MV-4-11 (cell line): ENCODE measurements at regions not wholly inside any gene's neighbourhood (a gene's known extent, or its start where the extent isn't known, plus 50 kb on each side); places are given as distances from the start of the nearest gene placed in this dataset.

ENCODE experiments used
- DNase-seq: peaks from one replicate; lab custom pipeline; 2025; lab: John Stamatoyannopoulos, UW

DNA sequence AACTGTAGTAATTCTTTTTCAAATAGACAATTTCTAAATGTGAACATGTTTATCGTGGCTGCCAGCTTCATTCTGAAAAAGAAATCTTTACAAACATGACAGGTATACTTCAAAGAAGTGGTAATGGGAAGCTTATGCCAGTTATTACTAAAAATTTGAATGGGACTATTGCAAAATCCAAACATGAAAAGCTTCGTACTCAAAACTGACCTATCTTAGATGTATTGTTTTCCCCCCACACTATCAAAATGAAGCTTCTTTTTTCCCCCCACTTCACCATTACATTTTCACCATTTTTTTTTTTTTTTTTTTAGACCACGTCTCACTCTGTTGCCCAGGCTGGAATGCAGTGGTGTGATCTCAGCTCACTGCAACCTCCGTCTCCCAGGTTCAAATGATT, 50.4 kb upstream of the SERTAD2 start:
- DNase-seq = no peak

DNA sequence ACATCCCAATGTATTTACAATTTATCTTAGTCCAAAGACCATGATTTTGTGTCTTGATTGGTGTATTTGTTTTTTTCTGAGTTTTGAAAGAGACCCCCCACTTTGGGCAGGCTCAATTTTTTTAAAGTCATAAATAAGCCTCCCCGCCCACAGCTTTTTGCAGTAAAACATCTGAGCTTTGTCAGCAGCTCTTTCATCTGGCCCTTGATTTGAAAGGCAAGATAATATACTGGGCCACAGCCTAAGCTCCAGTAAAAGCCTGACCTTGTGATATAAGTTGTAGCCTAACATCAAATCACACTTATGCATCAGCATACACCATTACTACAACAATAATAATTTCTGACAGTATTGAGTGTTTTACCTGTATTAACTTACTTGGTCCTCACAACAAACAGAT, 51.3 kb upstream of the SERTAD2 start:
- DNase-seq = no peak

DNA sequence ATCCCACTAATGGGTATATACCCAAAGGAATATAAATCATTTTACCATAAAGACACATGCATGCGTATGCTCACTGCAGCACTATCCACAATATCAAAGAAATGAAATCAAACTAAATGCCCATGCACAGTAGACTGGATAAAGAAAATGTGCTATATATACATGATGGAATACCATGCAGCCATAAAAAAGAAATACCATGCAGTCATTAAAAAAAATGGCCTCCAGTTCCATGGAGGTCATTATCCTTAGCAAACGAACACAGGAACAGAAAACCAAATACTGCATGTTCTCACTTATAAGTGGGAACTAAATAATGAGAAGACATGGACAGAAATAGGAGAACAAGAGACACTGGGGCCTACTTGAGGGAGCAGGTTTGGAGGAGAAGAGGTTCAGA, 53.6 kb upstream of the SERTAD2 start:
- DNase-seq = no peak

DNA sequence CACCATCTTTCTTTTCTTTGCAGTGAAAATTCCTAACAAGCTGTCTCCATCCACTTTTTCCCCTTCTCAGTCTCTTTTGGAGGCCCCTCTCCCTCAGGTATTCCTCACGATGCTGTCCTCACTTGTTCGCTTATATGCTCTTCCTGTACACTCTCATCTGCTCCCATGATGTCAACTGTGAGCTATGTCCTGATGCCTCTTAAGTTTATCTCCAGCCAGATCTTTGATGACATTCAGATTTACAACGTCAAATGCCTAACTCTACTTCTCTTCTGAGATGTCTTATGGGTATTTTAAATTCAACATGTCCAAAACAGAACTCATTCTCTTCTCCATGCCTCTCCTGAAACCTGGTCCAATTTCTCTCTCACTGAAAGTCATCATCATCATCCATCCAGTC, 55.1 kb upstream of the SERTAD2 start:
- no peak for DNase-seq

DNA sequence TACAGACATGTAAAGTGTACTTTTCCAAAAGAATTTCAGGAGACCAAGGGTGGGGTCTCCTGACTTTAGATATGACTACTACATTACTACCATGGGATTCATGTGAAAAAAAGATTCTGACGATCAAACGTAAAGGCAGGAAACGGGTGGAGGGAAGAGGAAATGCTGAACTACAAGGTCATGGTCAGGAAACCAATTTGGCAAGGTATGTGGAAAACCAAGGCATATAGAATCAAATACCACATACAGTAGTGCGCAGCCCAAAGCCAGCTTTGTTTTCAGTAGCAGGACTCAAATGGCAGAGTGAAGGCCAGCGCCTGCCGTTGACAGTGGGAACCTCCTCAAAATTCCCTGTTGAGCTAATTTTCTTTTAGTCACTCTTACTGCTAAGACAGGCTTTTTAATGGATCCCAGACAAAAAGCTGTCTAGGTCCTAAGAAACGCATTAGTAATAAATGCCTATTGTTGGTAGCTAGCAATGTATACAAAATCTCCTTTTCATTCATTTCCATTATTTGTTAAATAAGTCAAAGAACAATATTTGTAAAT, 57.6 kb upstream of the SERTAD2 start:
- DNase-seq = no peak

DNA sequence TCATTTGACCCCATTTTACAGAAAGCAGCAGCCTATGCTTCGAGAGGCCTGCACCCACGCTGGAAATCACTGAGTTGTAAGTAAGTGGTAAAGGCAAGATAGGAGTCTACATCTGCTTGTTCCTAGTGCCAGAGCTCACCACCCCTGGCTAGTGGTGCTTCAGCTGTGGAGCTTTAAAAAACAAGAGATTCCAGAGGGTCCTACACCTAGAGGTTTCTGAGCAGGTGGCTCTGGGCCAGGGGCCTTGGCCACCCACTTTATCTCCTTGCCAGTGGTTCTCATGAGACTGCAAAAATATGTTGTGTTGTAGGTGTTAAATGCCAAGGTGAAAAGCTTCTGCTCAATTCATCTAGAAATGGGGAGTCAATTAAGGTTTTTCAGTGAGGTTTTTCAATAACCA, 60.0 kb upstream of the SERTAD2 start:
- DNase-seq = no peak

DNA sequence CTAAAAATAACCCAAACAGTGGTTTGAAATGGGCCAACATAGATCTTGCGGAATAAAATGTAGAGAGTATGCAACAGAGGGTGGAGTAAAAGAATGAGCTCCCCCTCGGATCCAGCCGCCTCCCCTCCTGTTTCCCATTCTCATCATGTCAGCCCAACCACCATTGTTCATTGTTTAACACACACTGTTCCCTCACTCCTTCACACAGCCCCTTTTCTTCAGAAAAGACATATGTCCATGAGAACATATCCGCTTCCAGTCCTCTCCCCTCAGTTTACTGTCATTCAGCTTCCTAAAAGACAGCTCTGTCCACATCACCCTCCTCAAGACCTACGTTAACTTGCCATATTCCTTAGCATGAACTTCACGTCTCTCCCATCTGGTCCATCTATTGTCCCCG, 62.9 kb upstream of the SERTAD2 start:
- DNase-seq = no peak

DNA sequence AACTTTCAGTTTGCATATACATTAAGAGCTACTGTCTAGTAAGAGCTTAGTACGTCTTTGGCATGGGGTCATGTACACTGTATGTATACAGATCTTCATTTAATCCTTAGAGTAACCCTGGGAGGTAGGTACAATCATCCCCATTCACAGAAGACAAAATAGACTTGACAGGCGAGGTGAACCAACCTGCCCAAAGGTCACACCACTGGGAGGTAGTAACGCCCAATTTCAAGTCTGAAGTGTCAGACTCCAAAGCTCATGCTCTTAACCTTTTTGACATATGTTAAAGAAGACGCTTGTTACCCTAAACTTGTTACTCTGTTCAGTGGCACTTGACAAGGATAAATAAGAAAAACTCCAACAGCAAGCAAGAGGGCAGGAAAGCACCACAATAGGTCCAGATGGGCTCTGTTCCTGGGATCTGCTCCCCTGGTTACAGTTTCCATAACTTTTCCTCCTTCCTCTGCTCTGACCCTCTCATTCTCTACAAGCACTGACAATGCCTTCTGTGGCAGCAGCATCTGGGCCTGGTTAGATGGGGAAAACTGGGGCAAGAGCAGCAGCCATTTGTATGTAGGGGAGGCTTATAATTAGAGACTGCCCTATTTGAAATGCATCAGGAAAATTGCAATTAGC, 64.7 kb upstream of the SERTAD2 start:
- DNase-seq = no peak

DNA sequence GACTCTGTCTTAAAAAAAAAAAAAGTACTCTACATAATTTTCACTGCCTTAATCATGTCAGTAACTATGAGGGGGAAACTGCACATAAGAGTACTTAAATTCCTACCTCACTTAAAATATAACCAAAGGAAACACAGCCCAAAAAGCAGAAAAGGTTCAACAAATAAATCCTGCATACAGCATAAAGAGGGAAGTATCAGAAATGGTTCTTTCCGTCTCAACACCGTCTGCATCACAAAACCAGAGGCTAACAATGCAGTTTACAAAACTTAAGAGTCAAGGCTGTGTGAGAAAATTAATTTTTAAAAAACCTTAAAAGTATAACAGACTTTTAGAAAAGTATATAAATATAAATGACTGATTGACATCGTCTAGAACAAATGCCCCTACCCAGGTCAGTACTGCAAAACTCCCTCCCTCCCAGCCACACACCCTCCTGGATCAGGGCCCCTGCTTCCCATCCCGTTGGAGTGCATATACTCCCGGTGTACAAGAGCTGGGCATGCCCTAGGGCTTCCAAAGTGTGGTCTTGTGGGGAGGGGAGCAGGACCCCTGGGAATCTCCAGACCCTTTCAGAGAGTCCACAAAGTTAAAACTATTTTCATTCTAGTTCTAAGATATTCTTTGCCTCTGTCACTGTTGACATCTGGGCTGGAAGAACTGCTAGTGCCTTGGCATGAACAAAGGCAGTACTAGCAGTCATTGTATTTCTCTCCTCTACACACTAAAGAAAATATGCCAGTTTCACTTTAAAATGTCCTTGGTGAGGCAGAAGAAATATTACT, 67.0 kb upstream of the SERTAD2 start:
- no peak for DNase-seq

DNA sequence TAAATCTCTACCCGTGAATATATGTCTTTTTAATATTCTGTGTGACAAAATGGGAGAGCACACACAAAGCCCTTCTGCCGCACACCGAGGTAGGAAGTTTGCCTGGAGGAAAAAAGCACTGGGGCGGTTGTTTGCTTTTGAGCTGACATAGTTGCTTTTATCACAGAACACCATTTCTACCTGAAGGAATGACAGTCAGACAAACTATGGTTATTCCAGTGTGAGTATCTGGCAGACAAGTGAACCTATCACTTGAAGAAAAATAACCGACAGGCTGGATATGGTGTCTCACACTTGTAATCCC, 67.6 kb upstream of the SERTAD2 start:
- no peak for DNase-seq

DNA sequence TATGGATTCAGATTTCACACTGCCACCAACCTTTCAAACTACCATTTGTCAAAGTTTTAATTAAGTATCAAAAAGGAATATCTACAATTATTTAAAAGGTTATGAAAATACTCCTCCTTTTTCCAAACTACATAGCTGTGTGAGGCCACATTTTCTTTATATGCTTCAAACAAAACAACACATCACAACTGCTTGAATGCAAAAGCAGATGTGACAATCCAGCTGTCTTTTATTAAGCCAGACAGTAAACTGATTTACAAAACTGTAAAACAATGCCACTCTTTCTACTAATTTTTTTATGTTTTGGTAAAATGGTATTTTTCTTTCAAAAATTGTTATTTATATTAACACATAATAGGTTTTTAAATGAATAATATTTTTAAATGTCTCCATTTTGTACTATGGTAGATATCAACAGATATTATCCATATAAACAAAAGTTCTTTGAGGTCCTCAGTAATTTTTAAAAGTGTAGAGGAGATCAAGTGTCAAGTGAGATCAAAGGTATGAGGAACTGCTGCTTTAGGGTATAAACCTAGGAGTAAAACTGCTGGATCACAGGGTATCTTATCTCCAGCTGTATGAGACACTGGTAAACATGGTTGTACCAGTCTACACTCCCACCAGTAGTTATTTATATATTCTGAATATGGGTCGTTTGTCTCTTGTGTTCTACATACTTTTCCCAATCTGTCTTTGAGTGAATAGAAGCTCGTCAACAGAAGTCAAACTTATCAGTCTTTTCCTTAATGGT, 68.8 kb upstream of the SERTAD2 start:
- no peak for DNase-seq

DNA sequence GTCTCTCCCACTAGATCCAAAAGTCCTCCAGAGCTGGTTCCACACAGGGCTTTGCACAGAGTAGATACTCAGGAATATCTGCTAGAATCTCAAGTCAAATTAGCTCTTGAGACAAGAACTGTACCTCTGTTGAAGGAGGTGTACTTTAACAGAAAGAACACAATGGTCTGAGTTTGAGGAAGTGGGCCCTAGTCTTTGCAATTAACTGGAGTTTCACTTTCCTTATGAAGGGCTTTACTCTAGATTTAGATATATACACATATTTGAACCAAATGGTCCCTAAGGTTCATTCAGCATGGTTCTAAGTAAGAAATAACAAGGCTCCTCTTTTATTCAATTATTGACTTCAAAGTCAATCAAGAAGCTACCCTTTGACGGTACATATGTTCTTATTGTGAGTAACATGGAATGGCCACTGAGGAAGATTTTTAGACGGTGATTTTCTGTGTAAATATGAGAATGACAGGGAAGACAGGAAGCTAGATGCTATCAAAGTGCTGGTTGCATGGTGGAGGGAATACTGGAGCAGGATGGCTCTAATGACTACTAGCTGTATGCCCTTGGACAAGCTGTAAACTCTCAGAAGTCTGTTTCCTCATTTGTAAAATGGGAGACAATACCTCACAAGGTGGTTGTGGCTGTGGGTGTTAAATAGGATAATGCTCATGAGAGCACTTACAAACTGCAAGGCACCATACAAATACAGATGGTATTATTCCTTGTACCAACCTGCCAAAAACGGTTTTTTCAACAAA, 73.5 kb upstream of the SERTAD2 start:
- peak; percentile 82 for DNase-seq

DNA sequence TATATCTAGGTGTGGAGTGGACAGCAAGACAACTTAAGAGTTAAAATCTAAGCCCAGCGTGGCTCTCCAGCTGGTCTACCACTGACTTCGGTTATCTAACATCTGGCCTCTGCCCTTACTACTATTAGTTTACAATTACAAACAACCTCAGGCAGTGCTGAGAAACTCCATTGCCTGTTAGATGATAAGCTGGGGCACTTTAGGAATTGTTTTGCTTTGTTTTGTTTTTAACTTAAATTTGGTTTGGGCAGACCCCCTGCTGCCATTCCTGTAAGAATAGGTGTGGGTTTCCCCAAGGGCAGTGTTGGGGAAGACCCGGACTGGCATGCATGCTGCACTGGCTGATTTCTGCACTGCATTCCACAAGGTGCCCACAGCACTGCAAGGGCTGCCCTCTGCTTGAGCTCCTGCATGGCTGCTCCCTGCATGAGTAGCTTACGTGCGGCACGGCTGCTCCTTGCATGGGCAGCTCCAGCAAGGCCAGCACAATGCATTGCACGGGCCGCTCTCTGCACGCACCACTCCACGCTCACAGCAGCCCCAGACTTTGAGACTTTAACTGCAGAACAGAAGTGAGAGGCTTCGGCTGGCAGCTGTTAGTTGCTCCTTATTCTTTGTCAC, 74.2 kb upstream of the SERTAD2 start:
- DNase-seq = no peak

DNA sequence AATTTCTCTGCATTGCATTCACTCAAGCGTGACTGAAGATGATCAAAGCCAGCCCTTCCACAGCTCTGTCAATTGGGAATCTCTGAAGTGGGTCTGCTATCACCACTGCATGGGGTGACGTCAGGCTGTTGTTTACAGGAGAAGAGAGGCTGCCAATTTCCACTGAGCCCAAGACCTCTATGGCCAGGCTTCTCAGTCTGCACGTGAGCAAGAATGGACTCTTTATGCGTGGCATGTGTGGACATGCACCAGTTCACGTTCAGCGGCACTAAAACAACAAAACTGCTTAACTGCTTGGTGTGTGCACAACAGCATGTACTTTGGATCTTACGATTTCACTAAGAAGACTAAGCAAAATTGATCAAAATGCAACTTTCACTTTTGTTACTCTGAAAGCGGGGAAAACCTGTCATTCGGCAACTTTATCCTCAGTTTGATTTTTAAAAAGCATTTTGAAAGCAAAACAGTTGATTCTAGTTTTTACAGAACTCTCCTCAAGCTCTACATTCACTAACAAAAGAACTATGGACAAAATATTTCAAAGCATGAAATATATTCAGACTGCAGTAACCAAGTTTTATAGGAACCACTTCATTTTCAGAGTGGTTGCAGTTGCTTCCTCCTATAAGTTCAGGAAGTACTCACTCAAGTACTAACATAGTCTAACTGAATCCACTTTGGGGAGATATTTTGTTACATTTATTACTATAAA, 77.0 kb upstream of the SERTAD2 start:
- DNase-seq = peak; percentile 33

DNA sequence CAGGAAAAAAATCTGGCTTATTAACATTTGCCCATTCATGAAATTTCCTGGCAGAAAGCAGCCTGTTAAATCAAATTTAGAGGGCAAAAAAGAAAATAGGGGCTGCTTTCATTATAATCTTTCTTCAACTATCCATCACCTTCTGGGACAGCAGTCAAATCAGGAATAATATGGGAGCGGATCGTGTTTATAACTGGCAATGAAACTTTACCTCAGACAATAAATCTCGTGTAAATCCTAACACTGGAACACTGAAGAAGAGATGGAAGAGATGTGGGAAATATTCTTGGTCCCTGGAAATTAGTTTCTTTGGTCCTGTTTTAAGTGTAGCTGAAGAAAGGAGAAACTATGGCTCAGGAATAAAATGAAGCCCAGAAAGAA, 77.5 kb upstream of the SERTAD2 start:
- no peak for DNase-seq

DNA sequence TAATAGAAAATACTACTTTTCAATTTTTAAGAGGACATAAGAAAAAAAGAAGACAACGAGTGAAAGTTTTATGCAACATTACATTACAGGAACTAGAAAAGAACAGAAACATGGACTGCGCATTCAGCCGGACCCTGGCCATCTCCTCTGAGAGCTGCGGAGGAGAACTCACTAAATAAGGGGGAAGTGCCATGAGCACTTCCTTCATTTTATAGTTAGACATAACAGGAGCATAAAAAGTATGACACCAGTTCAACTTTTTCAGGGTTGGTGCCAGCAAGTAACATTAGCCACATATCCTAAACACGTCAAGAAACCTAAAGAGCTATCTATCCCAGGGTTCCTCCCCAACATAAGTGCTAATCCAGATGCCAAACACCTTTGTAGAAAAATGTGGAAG, 78.0 kb upstream of the SERTAD2 start:
- DNase-seq = peak; percentile 39

DNA sequence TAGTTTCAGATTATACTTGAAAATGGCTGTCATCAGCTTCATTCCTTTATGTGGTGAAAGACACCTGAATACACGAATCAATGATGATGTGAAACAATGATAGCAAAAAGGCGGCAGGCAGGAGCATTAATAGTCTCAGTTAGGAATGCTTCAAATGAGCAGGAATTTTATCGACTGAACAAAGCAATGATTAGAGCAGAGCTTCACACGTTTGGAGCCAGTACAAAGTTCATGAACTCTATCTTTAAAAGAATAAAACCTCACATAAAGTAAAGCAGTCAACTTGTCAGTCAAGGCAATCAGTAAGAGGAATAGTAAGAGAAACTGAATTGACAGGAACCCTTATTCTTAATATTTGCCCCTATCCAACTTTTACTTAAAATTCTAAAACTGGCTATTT, 78.4 kb upstream of the SERTAD2 start:
- DNase-seq = no peak

DNA sequence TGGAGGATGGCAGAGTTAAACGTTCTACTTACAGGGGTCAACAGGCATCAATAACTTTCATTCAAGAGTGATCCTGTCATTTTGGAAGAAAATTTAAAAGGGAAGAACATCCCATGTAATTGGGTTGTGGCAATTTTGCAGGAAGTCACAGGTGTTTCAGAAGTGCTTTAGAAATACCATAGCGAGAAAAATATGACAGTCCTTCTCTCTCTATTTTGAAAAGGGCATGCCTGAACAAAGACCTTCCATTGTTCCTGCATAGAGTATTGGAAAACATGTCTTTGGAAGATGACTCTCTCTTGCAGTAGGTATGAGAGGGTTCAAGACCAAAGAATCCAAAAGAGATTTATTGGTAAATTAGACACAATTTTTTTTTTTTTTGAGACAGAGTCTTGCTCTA, 81.8 kb upstream of the SERTAD2 start:
- no peak for DNase-seq

DNA sequence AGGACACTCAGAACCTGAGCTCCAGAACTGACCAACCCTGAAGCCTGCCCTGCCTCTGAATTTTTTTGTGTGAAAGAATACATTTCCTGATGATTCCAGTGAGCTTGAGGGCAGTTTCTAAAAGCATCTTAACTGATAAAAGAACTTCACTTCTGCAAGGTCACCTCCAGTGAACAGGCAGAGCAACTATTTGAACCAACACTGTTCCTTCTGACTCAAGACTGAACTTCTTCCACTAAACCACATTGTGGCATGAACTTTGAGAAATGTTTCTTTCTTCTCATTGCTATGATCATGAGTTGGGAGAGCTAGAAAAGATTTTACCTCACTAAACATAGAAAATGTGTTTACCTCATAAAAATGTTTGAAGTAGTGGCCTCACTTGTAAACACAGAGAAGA, 83.8 kb upstream of the SERTAD2 start:
- peak; percentile 11 for DNase-seq

DNA sequence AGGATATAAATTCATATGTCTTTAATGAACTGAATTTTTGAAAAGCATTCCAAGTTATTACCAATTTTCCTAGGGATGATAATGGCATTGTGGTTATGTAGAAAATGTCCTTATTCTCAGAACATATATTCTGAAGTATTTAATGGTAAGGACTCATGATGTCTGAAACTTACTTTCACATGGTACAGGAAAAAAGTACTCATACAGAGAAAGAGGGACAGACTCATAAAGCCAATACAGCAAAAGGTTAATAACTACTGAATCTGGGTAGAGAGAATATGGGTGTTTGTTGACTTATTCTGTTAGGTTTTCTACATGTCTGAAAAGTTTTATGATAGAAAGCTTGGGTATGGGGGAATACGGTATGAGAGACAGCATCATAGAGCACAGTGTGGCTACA, 84.3 kb upstream of the SERTAD2 start:
- no peak for DNase-seq

DNA sequence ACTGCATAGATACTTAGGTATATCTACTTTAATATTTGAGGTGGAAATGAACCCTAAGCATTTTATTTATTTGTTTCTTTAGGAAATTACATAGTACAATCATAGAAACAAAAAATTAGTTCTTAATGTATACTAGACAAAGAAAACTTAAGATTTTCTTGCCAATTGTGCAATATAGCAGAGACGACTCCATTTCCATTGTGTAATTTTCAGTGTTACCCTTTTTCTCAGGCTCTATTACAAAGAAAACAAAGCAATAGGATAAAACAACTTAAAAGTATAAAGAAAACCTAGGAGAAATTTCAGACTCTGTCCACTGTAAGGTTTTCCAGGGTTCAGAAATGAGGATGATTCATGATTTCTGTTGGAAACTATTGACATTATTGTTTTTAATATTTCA, 89.0 kb upstream of the SERTAD2 start:
- no peak for DNase-seq
